GM12872 (cell line): ENCODE measurements at regions not wholly inside any gene's neighbourhood (a gene's known extent, or its start where the extent isn't known, plus 50 kb on each side); places are given as distances from the start of the nearest gene placed in this dataset.

Experiments used
- CTCF ChIP-seq: IDR thresholded peaks from 3 replicates; pipeline ENCODE4 v1.5.1; 2011; ENCODE audit warnings: low read depth, mild to moderate bottlenecking, low read length, moderate library complexity; ENCODE audit not compliant: insufficient read depth

GRCh38 chr20:22522701-22523100 lies 61.7 kb downstream of the FOXA2 start:
- no peak for TF ChIP-seq CTCF

DNA sequence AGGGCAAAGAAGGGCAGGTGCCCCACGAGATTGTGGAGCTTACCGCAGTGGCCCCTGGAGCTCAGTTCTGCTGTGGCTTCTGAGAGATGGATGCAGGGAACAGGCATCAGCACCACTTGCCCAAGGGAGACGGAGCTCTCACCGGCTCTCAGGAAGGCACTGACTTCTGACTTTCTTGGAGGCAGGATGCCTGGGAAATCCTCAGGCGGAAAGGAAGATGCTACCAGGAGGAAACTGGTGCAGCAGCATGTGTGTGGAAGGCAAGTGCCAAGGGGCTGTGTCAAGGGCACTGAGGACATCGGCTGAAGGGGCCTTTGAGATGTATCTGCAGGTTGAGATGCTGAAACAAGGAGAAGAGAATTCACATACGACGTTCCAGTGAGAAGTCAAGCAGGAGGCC lies 64.0 kb downstream of the FOXA2 start:
- no peak for TF ChIP-seq CTCF

GRCh38 chr20:22515264-22515663 lies 69.1 kb downstream of the FOXA2 start:
- no peak for TF ChIP-seq CTCF

DNA sequence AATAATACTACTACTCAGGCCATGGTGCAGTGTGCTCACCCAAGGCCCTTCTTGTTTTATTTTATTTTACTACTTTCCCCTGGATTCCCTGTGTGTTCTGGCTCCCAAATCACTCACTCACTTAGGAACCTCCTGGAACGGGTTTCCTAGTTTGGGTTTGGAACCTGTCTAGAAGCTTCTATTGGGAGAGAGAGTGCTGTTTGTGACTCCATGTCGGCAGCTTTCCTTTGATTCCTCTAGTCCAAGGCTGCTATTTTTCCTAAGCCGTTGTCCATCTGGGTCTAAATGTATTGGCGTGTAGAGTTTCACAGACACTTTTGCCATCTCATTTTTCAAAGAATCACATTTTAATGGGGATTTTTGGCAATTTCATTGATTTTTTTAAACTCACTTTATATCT lies 70.8 kb downstream of the FOXA2 start:
- no peak for TF ChIP-seq CTCF

DNA sequence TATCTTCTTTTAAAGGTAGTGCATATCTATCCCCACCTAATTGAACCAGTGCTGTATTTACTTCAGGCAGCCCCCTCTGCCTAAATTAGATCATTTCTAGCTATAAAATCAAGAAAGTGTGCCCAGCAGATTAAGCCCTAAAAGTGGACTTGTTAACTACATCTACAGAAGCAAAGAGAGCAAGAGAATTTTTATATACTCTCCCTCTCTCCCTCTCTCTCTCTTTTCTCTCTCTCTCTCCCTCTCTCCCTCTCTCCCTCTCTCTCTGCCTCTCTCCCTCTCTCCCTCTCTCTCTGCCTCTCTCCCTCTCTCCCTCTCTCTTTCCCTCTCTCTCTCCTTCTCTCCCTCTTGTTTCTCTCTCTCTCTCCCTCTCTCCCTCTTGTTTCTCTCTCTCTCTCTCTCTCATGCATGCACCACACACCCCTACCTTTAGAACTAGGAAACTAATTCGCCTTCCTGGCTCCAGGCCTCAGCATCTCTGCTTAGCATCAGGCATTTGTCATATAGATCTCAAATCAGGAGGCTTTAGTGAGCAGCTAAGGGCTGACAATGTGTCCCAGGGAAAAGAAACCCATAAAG lies 71.4 kb downstream of the FOXA2 start:
- TF ChIP-seq CTCF = no peak

DNA sequence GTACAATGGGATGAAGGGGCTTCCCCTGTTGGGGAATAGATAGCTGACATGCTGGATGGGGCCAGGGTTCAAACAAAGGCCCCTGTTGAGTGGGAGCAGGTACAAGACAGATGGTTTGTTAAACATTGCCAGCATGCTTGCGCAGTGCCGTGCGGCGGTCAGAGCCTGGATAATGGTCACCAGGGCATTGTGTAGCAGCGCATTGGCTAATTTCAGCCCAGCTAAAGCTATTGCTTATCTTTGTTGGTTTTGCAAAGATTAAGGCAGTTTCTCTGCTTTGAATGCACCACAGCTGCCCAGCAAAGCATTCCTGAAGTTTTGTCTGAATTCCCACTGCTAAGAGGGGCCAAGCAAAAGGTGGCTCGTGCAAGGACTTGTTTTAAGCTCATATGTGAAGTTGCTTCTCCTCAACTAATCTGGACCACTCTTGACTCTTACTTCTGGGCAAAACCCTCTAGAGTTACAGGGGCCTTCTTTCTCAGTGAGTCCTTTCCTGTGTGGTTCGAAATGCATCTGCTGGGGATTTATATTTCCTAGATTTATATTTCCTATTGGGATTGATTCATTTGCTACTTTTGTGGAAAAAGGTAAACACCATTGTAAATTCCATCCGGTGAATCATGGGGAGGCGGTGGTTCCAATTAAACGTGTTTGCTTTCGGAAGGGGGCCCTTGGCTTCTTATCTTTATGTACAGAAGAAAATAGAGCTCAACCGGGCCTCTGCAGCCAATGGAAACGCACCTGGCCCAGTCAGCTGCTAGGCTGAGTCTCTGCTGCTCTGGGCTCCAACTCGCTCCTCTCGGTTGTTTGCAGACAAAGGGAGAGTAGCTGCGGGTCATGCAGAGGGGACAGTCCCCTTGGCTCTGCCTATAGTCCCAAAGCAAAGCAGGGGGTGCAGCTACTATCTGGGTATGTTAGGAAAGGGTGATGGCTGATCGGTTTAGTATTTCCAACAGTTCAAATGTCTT lies 72.1 kb downstream of the FOXA2 start:
- TF ChIP-seq CTCF = no peak

DNA sequence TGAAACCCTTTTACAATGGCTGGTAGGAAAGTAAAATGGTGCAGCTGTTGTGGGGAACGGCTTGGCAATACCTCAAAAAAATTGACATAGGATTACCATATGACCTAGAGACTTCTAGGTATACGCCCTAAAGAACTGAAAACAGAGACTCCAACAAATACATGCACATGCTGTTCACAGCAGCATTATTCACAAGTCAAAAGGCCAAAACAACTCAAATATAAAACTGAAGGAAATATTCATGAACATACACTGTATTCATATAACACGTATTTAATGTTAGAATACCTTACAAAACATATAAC lies 74.6 kb downstream of the FOXA2 start:
- no peak for TF ChIP-seq CTCF
